DMS 273 (cell line): ENCODE measurements at regions not wholly inside any gene's neighbourhood (a gene's known extent, or its start where the extent isn't known, plus 50 kb on each side); places are given as distances from the start of the nearest gene placed in this dataset.
A peak's percentile ranks its signal among the peaks of the same experiment; 100 is the strongest.
"Not testable (repeated sequence)": the region's sequence is repeated elsewhere in the genome, so short reads cannot be mapped to it uniquely, and the experiment has no call there.

ENCODE experiments used
- DNase-seq: peaks from one replicate; lab custom pipeline; 2025; ENCODE audit not compliant: unreplicated experiment; lab: John Stamatoyannopoulos, UW

GRCh38 chr12:84408936-84409335 lies 503.7 kb downstream of the SLC6A15 start:
- DNase-seq, result no peak

GRCh38 chr12:84406720-84407119 lies 505.9 kb downstream of the SLC6A15 start:
- not testable (repeated sequence) for DNase-seq

GRCh38 chr12:84397846-84398245 lies 514.8 kb downstream of the SLC6A15 start:
- no peak for DNase-seq

- DNase-seq, result peak; percentile 24
These were observed 515.3 kb downstream of the SLC6A15 start for GRCh38 chr12:84397263-84397662.

GRCh38 chr12:84391176-84391575 lies 521.4 kb downstream of the SLC6A15 start:
- not testable (repeated sequence) for DNase-seq

- DNase-seq, result no peak
These were observed 528.2 kb downstream of the SLC6A15 start for GRCh38 chr12:84384384-84384783.

- not testable (repeated sequence) for DNase-seq
These were observed 530.1 kb downstream of the SLC6A15 start for GRCh38 chr12:84382486-84382885.

GRCh38 chr12:84376320-84376719 lies 536.3 kb downstream of the SLC6A15 start:
- no peak for DNase-seq

GRCh38 chr12:84375449-84376170 lies 537.0 kb downstream of the SLC6A15 start:
- no peak for DNase-seq

- no peak for DNase-seq
These were observed 550.1 kb downstream of the SLC6A15 start for GRCh38 chr12:84362552-84362897.

- peak; percentile 14 for DNase-seq
These were observed 550.7 kb downstream of the SLC6A15 start for GRCh38 chr12:84361651-84362551.

- DNase-seq, result no peak
These were observed 555.3 kb downstream of the SLC6A15 start for GRCh38 chr12:84357314-84357713.

GRCh38 chr12:84356224-84356623 lies 556.4 kb downstream of the SLC6A15 start:
- DNase-seq, result no peak

- DNase-seq, result peak; percentile 2
These were observed 557.0 kb downstream of the SLC6A15 start for GRCh38 chr12:84355561-84355960.

GRCh38 chr12:84348582-84348981 lies 564.0 kb downstream of the SLC6A15 start:
- DNase-seq, result no peak

GRCh38 chr12:84341467-84342193 lies 571.0 kb downstream of the SLC6A15 start:
- no peak for DNase-seq

- DNase-seq, result no peak
These were observed 576.4 kb downstream of the SLC6A15 start for GRCh38 chr12:84336231-84336630.

GRCh38 chr12:84329938-84330337 lies 582.7 kb downstream of the SLC6A15 start:
- DNase-seq, result peak; percentile 9

- peak; percentile 41 for DNase-seq
These were observed 596.7 kb downstream of the SLC6A15 start for GRCh38 chr12:84315926-84316325.

- no peak for DNase-seq
These were observed 599.3 kb downstream of the SLC6A15 start for GRCh38 chr12:84313323-84313675.

GRCh38 chr12:84308211-84308610 lies 604.4 kb downstream of the SLC6A15 start:
- no peak for DNase-seq

GRCh38 chr12:84305144-84305543 lies 607.5 kb downstream of the SLC6A15 start:
- DNase-seq, result no peak
